HG03342 (cell line): ENCODE measurements at regions not wholly inside any gene's neighbourhood (a gene's known extent, or its start where the extent isn't known, plus 50 kb on each side); places are given as distances from the start of the nearest gene placed in this dataset.
A peak's percentile ranks its signal among the peaks of the same experiment; 100 is the strongest.

Source experiments
- ATAC-seq: cut with Tn5 transposase; IDR thresholded peaks from one replicate; pipeline ENCODE4 v1.9.1; 2021; ENCODE audit warnings: mild to moderate bottlenecking, moderate library complexity; ENCODE audit not compliant: unreplicated experiment

- ATAC-seq: no peak
Measured at GRCh38 chr3:99502871-99503270, 135.5 kb upstream of the COL8A1 start.

DNA sequence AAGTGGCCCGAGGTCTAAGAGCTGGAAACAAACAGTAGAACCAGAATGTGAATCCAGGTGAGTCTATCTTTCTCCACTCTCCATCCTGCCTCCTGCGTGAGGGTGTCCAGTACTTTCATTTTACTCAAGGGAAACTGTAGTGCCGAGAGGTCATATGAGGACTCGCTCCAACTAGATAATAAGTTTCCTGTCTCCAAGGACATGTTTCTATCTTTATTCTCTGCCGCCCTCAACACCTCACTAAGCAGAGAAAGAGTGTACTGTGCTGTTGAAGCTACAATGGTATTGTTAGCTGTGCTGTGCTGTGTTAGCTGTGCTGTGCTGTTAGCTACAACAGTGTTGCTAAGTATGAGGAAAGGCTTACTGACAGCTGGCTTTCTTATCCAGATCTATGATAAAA is 137.9 kb upstream of the COL8A1 start:
- no peak for ATAC-seq

- peak; percentile 64 for ATAC-seq
Measured at GRCh38 chr3:99499235-99500158, 138.9 kb upstream of the COL8A1 start.

GRCh38 chr3:99498550-99499234 is 139.7 kb upstream of the COL8A1 start:
- ATAC-seq: peak; percentile 15

GRCh38 chr3:99487894-99488293 is 150.5 kb upstream of the COL8A1 start:
- ATAC-seq: no peak

DNA sequence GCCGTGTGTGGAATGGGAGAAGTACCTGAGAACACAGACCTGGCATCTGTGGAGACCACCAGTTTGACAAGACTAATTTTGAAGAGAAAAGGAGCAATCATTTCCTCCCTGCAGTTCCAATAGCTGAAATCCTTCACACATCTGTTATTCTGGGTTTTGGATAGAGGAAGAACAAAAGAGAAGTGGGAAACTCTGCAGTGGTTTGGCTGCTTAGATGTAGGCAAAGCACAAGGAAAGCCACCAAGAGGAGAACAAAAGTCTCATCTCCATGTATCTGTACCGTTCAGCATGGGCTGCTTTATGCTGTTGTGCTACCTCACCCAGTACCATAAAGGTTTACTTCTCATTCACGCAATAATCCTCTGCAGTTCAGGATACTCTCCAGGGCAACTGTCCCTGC is 153.1 kb upstream of the COL8A1 start:
- no peak for ATAC-seq

DNA sequence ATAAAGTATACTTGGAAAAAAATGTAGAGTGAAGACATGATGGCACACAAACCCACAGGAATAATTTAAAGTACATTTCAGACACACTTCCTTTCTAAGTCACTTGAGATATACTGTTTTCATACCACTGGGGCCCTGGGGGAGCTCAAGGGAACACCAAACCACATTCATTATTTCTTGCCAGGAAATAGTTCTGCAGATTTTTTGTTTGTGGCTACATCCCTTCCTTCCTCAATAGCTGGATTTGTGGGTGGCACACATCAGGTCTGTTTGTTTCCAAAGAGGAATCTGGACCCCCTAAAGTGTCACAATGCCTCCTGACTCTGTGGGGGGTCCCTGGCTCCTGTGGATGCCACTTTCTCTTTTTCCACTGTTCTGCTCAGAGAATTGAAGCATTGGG is 153.5 kb upstream of the COL8A1 start:
- no peak for ATAC-seq

- ATAC-seq: no peak
Measured at GRCh38 chr3:99483841-99484240, 154.6 kb upstream of the COL8A1 start.

DNA sequence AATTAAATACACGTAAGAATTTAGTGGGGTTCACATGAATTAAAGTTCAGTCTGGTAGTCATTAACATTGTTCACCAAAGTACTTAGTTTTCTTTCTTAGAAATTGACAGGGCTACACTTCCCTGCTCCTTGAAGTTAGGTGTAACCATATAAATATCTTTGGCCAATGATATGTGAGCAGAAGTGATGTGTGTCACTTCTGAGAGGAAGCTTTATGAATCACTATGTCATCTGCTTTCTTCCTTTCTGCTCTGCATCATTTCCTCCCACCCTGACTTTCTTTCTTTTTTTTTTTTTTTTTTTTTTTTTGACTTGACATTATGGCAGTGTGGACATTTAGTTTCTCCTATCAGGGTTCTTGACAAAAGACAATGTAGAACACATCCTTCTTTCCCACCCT is 156.2 kb upstream of the COL8A1 start:
- no peak for ATAC-seq

GRCh38 chr3:99481561-99481960 is 156.8 kb upstream of the COL8A1 start:
- no peak for ATAC-seq

DNA sequence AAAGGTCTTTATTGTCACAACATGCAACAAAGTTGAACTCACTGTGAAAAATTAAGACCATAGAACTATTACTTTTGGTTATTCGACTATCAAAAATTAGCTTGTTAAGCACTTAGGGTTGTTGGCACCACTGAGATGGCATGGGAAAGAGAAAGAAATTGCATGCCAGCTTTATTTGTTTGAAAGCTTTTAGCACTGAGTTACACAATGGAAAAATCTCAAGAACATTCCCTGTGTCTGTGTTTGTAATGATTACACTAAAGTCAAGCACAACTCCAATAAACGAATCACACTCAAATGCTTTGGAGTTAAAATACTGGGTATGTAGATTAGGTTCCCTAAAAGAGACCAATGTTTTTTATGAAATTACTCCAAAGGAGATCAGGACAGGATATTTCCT is 158.6 kb upstream of the COL8A1 start:
- ATAC-seq: no peak

- no peak for ATAC-seq
Measured at GRCh38 chr3:99477650-99478049, 160.7 kb upstream of the COL8A1 start.

GRCh38 chr3:99475229-99475628 is 163.2 kb upstream of the COL8A1 start:
- no peak for ATAC-seq

DNA sequence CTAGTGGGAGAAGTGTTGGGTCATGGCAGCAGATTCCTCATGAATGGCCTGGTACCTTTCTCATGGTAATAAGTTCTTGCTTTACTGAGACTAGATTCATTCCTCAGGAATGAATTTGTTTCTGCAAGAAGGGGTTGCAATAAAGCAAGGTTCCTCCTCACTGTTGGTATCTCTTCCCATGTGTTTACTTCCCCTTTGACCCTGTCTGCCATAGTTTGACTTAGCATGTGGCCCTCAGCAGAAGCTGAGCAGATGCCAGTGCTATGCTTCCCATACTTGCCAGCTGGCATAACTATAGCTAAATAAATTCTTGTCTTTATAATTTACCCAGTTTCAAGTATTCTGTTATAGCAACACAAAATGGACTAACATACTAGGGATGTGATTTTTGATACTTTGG is 163.6 kb upstream of the COL8A1 start:
- ATAC-seq: no peak

GRCh38 chr3:99473321-99473751 is 165.1 kb upstream of the COL8A1 start:
- ATAC-seq: no peak

GRCh38 chr3:99472385-99472784 is 166.0 kb upstream of the COL8A1 start:
- ATAC-seq: no peak

DNA sequence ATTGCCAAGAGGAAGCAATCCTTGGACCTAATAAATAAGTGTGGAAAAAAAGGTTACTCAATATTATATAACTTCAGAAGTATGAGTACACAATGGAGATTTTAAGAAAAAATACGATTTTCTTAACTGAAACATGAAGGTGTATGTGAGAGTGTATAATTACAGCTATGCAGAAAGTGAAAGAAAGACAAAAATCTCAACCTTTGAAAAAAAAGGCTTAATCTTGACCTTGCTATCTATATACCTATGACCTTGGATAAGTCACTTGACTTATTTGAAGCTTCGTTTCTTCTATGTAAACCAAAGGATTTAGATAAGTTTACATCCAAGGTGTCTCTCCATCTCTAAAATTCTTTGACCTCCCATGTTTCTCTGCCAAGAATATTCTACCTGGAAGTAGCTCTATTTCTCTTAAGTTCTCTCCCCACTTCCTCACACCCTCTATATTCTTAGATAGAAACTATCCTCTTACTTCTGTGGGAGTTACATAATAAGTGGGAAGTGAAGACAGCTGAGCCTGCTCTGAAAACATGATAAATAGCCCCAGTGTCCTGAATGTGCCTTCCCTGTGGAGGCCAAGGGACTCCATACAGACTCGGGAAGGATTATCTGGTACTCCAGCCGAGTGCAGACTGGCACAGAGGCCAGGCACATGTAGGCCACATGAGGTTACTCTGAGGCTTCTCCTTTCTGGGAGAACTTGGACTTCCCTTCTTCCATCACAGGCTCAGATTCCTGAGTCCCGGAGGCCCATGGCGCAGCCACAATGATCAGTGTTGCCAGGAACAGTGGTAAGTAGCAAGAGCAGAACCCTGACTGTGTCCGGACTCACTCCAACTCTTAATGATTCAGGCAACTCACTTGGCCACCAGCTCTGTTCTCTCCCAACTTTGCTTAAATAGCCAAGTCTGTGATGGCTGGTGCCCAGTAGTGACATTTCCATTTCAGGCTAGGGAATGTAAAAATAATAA is 166.8 kb upstream of the COL8A1 start:
- no peak for ATAC-seq

GRCh38 chr3:99470841-99471240 is 167.6 kb upstream of the COL8A1 start:
- ATAC-seq: no peak

- ATAC-seq: no peak
Measured at GRCh38 chr3:99468918-99469317, 169.5 kb upstream of the COL8A1 start.

DNA sequence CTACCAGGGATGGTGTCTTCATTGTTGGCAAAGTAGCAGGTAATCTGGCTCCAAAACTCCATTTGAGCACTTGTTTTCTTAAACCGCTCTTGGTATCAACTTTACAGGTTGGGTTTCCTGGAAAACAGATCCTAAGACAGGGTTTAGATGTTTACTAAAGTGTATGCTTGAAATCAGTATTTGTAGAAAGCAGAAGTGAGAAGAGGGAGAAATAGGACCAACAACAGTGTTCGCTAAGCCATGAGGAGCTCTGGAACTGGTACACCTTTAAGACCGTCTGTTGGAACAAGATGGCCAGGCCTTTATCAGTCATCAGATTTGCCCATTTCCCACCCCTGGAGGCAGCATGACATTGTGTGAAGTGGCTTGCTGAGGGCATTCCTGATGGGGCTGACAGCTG is 171.0 kb upstream of the COL8A1 start:
- ATAC-seq: no peak

DNA sequence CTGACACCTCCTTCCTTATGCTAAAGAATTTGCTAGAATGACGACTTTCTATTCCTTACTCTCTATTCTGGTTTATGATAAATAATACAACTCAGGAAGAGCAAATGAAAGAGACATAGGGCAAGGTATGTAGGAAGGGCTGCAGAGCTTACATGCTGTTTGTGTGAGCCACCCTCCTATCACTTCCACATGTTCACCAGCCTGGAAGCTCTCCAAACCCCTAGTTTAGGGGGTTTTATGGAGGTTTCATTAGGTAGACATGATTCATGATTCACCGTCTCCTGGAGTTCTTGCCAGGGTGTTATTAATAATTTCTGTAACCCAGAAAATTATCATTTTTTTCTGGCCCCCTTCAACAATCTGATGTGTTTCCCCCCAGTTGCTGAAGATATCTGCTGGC is 172.1 kb upstream of the COL8A1 start:
- no peak for ATAC-seq
